ELF-1 (cell line): ENCODE measurements at regions not wholly inside any gene's neighbourhood (a gene's known extent, or its start where the extent isn't known, plus 50 kb on each side); places are given as distances from the start of the nearest gene placed in this dataset.
A peak's percentile ranks its signal among the peaks of the same experiment; 100 is the strongest.

Source experiments
- DNase-seq: peaks from one replicate; pipeline ENCODE4 v3.0.0-alpha.2; 2016; ENCODE audit warnings: low read depth, low spot score

DNA sequence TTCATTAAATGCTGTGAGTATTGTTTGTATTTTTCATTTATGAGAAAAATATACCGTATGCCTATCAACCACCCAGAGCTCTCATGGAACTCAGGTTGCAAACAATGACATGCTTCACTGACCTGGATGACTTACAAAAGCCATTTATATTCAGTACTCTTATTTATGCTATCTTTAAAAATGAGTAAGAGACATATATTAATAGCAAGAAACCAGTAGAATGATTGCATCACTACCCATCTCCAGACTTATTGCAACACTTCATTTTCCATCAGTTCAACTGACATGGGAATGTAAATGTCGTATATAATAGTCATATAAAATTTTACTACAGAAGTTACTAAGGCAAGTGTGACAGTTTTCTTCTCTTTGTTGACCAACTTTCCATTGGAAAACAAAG lies 69.1 kb downstream of the OTP start:
- DNase-seq, result no peak

GRCh38 chr5:77568555-77568954 lies 70.0 kb downstream of the OTP start:
- no peak for DNase-seq

- no peak for DNase-seq
Observed at GRCh38 chr5:77568082-77568481, 70.4 kb downstream of the OTP start.

GRCh38 chr5:77563475-77563874 lies 71.4 kb upstream of the WDR41 start:
- DNase-seq, result no peak

DNA sequence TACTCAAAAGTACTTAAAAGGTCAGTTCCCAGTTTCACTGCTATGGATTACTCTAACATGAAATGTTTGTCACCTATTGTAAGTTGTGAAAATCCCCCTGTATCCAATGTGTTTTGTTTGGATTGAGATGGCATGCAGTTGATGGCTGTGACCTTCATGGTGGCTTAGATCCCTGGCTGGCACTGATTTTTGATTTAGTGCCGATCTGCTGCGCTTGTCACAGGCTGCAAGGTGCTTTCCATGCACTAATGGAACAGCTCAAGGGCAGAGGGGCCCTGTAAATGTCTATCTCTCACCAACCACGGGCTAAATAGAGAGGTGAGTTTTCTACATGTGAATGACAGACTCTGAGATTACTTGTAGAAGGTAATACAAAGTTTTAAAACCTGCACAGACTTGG lies 69.8 kb upstream of the WDR41 start:
- DNase-seq, result no peak

- no peak for DNase-seq
Observed at GRCh38 chr5:77560677-77561263, 68.7 kb upstream of the WDR41 start.

DNA sequence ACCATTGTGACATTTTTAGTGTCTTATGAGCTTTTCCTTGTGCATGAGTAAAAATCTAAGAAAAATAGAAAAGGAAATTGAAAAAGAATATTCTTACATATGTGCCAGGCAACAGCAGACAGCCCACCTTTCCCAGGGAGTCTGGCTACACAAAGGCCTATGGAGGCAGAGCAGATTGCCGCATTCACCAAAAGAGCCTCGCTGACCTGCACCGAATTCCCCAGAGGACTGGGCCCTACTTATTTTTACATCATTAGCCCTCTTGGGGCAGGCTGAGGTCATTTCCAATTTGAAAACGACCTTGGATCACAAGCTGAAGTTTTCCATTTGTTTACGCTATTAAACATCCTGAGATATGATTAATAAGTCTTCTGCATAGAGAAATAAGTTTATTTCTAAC lies 66.2 kb upstream of the WDR41 start:
- DNase-seq, result peak; percentile 18

DNA sequence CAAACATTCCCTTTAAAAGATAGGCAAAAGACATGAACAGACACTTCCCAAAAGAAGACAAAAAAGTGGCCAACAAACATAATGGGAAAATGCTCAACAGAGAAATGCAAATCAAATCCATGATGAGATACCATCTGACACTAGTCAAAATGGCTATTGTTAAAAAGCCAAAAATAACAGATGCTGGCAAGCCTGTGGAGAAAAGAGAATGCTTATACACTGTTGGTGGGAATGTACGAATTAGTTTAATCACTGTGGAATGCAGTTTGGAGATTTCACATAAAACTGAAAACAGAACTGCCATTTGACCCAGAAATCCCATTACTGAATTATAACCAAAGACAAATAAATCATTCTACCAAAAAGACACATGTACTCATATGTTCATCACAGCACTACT lies 58.3 kb upstream of the WDR41 start:
- no peak for DNase-seq

DNA sequence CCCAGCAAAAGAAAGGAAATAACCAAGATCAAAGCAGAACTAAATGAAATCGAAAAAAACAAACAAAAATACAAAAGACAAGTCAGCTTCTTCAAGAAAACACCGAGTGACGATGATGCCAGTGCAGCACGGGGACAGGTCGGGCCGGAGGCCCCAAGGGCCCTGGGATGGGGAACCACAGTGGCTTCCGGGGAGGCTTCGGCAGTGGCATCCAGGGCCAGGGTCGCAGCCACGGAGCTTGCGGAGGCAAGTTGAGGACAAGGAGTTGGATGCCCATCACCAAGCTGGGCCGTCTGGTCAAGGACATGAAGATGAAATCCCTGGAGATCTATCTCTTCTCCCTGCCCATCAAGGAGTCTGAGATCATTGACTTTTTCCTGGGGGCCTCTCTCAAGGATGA lies 53.2 kb upstream of the WDR41 start:
- no peak for DNase-seq
